EH (cell line): ENCODE measurements at regions not wholly inside any gene's neighbourhood (a gene's known extent, or its start where the extent isn't known, plus 50 kb on each side); places are given as distances from the start of the nearest gene placed in this dataset.

Source experiments
- DNase-seq: peaks from one replicate; pipeline ENCODE4 v3.0.0-alpha.2; 2015; ENCODE audit warnings: low read depth

GRCh38 chr15:56868170-56868569 lies 50.3 kb upstream of the TCF12 start:
- no peak for DNase-seq

- DNase-seq: peak; percentile 18
Observed at GRCh38 chr15:56866803-56867202, 51.6 kb upstream of the TCF12 start.

GRCh38 chr15:56857828-56858227 lies 60.6 kb upstream of the TCF12 start:
- no peak for DNase-seq

GRCh38 chr15:56856934-56857333 lies 61.5 kb upstream of the TCF12 start:
- no peak for DNase-seq

- DNase-seq: no peak
Observed at GRCh38 chr15:56844892-56845291, 73.6 kb upstream of the TCF12 start.

GRCh38 chr15:56844471-56844870 lies 74.0 kb upstream of the TCF12 start:
- DNase-seq: no peak

GRCh38 chr15:56839641-56840040 lies 78.8 kb upstream of the TCF12 start:
- peak; percentile 7 for DNase-seq

GRCh38 chr15:56839099-56839498 lies 79.3 kb upstream of the TCF12 start:
- DNase-seq: no peak

GRCh38 chr15:56838085-56838484 lies 80.4 kb upstream of the TCF12 start:
- DNase-seq: no peak

- peak; percentile 82 for DNase-seq
Observed at GRCh38 chr15:56837273-56837672, 81.2 kb upstream of the TCF12 start.

GRCh38 chr15:56835718-56836171 lies 82.7 kb upstream of the TCF12 start:
- DNase-seq: peak; percentile 80

GRCh38 chr15:56832125-56832524 lies 86.3 kb upstream of the TCF12 start:
- DNase-seq: no peak

- no peak for DNase-seq
Observed at GRCh38 chr15:56831467-56832005, 86.9 kb upstream of the TCF12 start.

GRCh38 chr15:56824175-56824574 lies 90.9 kb upstream of the ZNF280D start:
- DNase-seq: peak; percentile 37

GRCh38 chr15:56821721-56822425 lies 88.6 kb upstream of the ZNF280D start:
- peak; percentile 74 for DNase-seq

- no peak for DNase-seq
Observed at GRCh38 chr15:56820333-56820732, 87.0 kb upstream of the ZNF280D start.

- peak; percentile 69 for DNase-seq
Observed at GRCh38 chr15:56817321-56818080, 84.2 kb upstream of the ZNF280D start.

GRCh38 chr15:56816781-56817180 lies 83.5 kb upstream of the ZNF280D start:
- DNase-seq: no peak

- DNase-seq: no peak
Observed at GRCh38 chr15:56815247-56815646, 81.9 kb upstream of the ZNF280D start.

GRCh38 chr15:56814429-56814828 lies 81.1 kb upstream of the ZNF280D start:
- DNase-seq: no peak

GRCh38 chr15:56813995-56814394 lies 80.7 kb upstream of the ZNF280D start:
- peak; percentile 48 for DNase-seq

GRCh38 chr15:56812961-56813360 lies 79.7 kb upstream of the ZNF280D start:
- DNase-seq: no peak

GRCh38 chr15:56812221-56812620 lies 78.9 kb upstream of the ZNF280D start:
- no peak for DNase-seq
